Mucosa of gallbladder (tissue), 1 donor: ENCODE measurements at regions not wholly inside any gene's neighbourhood (a gene's known extent, or its start where the extent isn't known, plus 50 kb on each side); places are given as distances from the start of the nearest gene placed in this dataset.

Experiments used
- DNase-seq: peaks from one replicate; pipeline ENCODE4 v3.0.0-alpha.2; 2020; ENCODE audit warnings: low spot score
- donor health status: DM: no; HTN: no; CAD: no.

DNA sequence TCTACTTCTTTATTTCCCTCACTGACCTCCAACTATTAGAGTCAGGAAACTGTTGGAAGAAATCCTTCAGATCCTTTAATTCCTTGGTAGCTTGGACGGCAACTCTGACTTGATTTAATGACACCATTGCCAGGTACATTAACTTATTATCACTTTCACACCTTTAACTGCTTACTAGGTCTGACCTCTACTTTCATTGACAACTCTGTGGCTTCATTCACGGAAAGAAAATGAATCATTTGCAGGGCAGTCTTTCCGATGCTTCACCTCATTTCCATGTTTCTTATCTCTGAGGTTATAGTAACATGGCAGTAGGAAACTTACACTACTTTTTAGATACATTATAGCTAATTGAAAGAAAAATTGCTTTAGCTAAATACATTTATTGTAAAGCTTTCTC, 82.6 kb upstream of the PDGFD start:
- no peak for DNase-seq

DNA sequence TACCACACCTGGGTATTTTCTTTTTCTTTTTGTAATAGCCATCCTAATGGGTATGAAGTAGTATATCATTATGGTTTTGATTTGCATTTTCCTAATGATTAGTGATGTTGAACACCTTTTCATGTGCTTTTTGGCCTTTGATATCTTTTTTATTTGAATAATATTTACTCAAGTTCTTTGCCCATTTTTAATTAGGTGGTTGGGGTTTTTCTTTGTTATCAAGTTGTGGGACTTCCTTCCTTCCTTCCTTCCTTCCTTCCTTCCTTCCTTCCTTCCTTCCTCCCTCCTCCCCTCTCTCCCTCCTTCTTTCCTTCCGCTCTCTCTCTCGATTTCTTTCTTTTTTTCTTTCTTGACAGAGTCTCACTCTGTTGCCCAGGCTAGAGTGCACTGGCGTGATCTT, 75.0 kb upstream of the PDGFD start:
- no peak for DNase-seq

- no peak for DNase-seq
Measured at GRCh38 chr11:104225047-104225446, 61.1 kb upstream of the PDGFD start.

GRCh38 chr11:104222464-104222863, 58.5 kb upstream of the PDGFD start:
- no peak for DNase-seq

DNA sequence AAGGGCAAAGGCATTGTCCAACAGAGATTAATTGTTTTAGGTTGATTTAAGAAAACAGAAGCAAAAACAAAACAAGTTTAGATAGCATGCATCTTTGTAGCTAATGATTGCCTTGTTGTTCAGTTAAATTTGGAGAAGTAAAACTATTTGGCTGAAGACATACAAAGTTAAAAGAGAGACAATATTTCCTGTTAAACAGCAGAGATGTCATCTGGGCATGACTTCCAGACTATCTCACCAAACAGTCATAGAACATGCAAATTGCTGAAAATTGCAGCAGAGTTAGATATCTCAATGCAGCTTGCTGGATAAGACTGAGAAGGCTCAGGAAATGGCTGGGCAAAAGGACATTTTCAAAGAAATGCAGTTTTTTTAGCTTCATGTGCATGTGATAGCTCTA, 57.5 kb upstream of the PDGFD start:
- DNase-seq: no peak

GRCh38 chr11:104219096-104219495, 55.1 kb upstream of the PDGFD start:
- DNase-seq: no peak

- DNase-seq: no peak
Measured at GRCh38 chr11:104214517-104214916, 50.6 kb upstream of the PDGFD start.
